HUES6 (cell line): ENCODE measurements at regions not wholly inside any gene's neighbourhood (a gene's known extent, or its start where the extent isn't known, plus 50 kb on each side); places are given as distances from the start of the nearest gene placed in this dataset.

Source experiments
- H3K27ac ChIP-seq: 2 replicates; pipeline ENCODE4 v1.7.0; 2013; ENCODE audit warnings: low read depth, mild to moderate bottlenecking, low read length, inconsistent platforms
- H3K27me3 ChIP-seq: 2 replicates; pipeline ENCODE4 v1.6.1; 2013; ENCODE audit warnings: low read length; ENCODE audit not compliant: control insufficient read depth, insufficient read depth
- H3K36me3 ChIP-seq: 2 replicates; pipeline ENCODE4 v1.6.1; 2013; ENCODE audit warnings: low read length; ENCODE audit not compliant: control insufficient read depth, insufficient read depth
- H3K4me1 ChIP-seq: 2 replicates; pipeline ENCODE4 v1.6.1; 2013; ENCODE audit warnings: low read length; ENCODE audit not compliant: control insufficient read depth, insufficient read depth
- H3K4me3 ChIP-seq: 2 replicates; pipeline ENCODE4 v1.5.1; 2013; ENCODE audit warnings: low read depth, low read length
- H3K9ac ChIP-seq: one replicate; pipeline ENCODE4 v1.6.1; 2013; ENCODE audit warnings: mild to moderate bottlenecking, low read length
- H3K9me3 ChIP-seq: 2 replicates; pipeline ENCODE4 v1.6.1; 2013; ENCODE audit warnings: low read depth, low read length; ENCODE audit not compliant: control insufficient read depth, insufficient read depth

DNA sequence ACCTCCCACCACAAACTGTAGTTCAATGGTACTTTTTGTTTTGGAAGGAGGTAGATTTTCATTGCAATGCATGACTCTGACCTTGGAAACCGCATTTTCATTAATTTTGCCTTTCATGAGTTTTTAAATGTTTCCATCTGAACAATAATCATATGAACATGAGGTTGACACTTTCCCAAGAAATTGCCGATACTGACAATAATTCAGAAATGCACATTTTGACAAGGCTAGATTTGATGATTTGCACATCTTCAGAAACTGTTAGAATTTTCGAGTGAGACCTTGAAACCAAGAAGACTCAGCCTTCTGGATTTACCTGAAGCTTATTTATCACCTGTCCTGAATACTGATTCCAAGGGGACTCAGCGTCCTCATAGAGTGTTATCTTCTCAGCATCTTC, 93.8 kb upstream of the NTRK2 start:
- Histone ChIP-seq H3K27ac (no peak overlapping the region), H3K27me3 (peaks cover 20% of the 10 kb centered on the region), H3K36me3 (no peaks in the 10 kb centered on the region)

GRCh38 chr9:84583866-84584265, 85.7 kb upstream of the NTRK2 start:
- Histone ChIP-seq H3K9ac (no peak overlapping the region), H3K27ac (no peak overlapping the region), H3K36me3 (no peaks in the 10 kb centered on the region), H3K9me3 (no peaks in the 10 kb centered on the region), H3K4me3 (no peak overlapping the region), H3K4me1 (no peaks in the 10 kb centered on the region), H3K27me3 (no peaks in the 10 kb centered on the region)

More for the DNA sequence above, 93.8 kb upstream of the NTRK2 start:
- Histone ChIP-seq H3K9ac (no peak overlapping the region), H3K4me3 (no peak overlapping the region), H3K4me1 (peaks cover 24% of the 10 kb centered on the region), H3K9me3 (no peaks in the 10 kb centered on the region)

DNA sequence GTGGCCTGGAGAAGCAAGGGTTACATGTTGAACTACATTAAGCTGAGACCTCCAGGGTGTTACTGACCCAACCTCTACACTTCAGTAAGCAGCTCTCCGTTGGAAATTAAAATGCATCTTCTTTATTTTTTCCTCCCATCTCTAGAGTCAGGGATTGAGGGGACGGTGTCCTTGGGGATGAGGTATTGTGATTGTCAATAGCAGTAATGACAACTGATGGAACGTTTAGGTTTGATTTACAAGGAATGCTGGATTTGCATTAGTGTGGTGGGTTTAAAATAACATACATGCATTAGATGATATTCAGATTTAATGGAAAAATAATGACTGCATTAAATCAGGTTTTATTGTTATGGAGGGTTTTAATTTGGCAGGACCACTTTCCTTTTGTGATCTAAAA, 82.9 kb upstream of the NTRK2 start:
- no peak overlapping the region for H3K4me3 ChIP-seq
- no peaks in the 10 kb centered on the region for H3K4me1 ChIP-seq
- H3K27ac ChIP-seq: no peak overlapping the region
- no peaks in the 10 kb centered on the region for H3K9me3 ChIP-seq
- no peaks in the 10 kb centered on the region for H3K36me3 ChIP-seq
- H3K27me3 ChIP-seq: no peaks in the 10 kb centered on the region
- H3K9ac ChIP-seq: no peak overlapping the region

DNA sequence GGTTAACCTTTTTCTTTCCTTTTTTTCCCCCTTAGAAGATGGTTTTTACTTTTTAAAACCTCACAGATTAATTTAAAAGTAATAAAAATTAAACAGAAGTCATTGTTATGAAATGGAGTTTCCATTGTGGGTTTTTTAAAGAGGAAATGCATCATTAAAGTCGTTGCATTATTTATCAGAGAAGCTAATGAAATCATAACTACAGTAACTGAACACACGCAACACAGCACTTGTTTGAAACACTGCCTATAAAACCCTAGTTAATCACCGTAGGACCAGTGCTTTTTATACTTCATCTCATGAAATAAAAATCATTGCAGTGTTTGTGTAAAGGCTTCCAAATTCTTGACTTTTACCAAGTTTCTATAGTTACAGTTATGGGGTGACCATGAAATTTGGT, 82.4 kb upstream of the NTRK2 start:
- H3K4me3 ChIP-seq: no peak overlapping the region
- H3K27me3 ChIP-seq: no peaks in the 10 kb centered on the region
- no peaks in the 10 kb centered on the region for H3K4me1 ChIP-seq
- H3K27ac ChIP-seq: no peak overlapping the region
- no peaks in the 10 kb centered on the region for H3K36me3 ChIP-seq
- H3K9me3 ChIP-seq: no peaks in the 10 kb centered on the region
- H3K9ac ChIP-seq: no peak overlapping the region

- Histone ChIP-seq H3K27me3 (no peaks in the 10 kb centered on the region), H3K27ac (no peak overlapping the region), H3K4me1 (no peaks in the 10 kb centered on the region), H3K36me3 (no peaks in the 10 kb centered on the region), H3K9ac (no peak overlapping the region), H3K9me3 (no peaks in the 10 kb centered on the region), H3K4me3 (no peak overlapping the region)
These were observed 80.0 kb upstream of the NTRK2 start for GRCh38 chr9:84589542-84589941.

- Histone ChIP-seq H3K9me3 (no peaks in the 10 kb centered on the region), H3K27me3 (no peaks in the 10 kb centered on the region; the same call in 1 of the 2 replicates), H3K27ac (no peak overlapping the region), H3K9ac (no peak overlapping the region), H3K4me3 (no peak overlapping the region), H3K36me3 (no peaks in the 10 kb centered on the region), H3K4me1 (no peaks in the 10 kb centered on the region)
These were observed 78.8 kb upstream of the NTRK2 start for GRCh38 chr9:84590706-84591105.

DNA sequence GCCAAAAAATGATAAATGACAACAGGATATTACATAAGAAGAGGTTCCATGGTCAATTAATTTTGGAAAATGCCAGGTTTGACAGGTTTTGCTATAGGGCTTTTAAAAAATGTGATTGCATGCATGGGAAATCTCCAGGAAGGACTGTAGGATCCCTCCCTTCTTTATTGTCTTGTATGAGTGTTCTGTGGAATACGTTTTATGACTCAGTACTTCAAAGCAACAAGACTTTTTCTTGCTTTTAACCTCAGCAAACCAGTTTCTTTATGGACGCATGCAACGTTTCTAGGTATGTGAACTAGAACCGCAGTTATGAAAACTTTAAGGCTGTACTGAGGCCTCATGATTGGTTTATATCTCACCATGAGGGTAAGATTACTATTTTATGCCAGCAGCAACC, 76.6 kb upstream of the NTRK2 start:
- Histone ChIP-seq H3K4me1 (no peaks in the 10 kb centered on the region), H3K27ac (no peak overlapping the region), H3K9me3 (no peaks in the 10 kb centered on the region), H3K4me3 (no peak overlapping the region), H3K27me3 (no peaks in the 10 kb centered on the region; the same call in 1 of the 2 replicates), H3K36me3 (no peaks in the 10 kb centered on the region), H3K9ac (no peak overlapping the region)

- H3K27me3 ChIP-seq: no peaks in the 10 kb centered on the region; the same call in 1 of the 2 replicates
- H3K4me1 ChIP-seq: no peaks in the 10 kb centered on the region
- H3K9me3 ChIP-seq: no peaks in the 10 kb centered on the region
- no peak overlapping the region for H3K9ac ChIP-seq
- H3K27ac ChIP-seq: no peak overlapping the region
- H3K36me3 ChIP-seq: no peaks in the 10 kb centered on the region
- H3K4me3 ChIP-seq: no peak overlapping the region
These were observed 76.2 kb upstream of the NTRK2 start for GRCh38 chr9:84593352-84593751.

GRCh38 chr9:84597131-84597530, 72.4 kb upstream of the NTRK2 start:
- no peak overlapping the region for H3K9ac ChIP-seq
- H3K4me3 ChIP-seq: no peak overlapping the region
- no peak overlapping the region for H3K27ac ChIP-seq
- no peaks in the 10 kb centered on the region for H3K9me3 ChIP-seq
- no peaks in the 10 kb centered on the region for H3K36me3 ChIP-seq
- no peaks in the 10 kb centered on the region; the same call in 1 of the 2 replicates for H3K27me3 ChIP-seq
- H3K4me1 ChIP-seq: no peaks in the 10 kb centered on the region

GRCh38 chr9:84598921-84599636, 70.5 kb upstream of the NTRK2 start:
- Histone ChIP-seq H3K27ac (no peak overlapping the region), H3K9ac (no peak overlapping the region), H3K4me1 (no peaks in the 10 kb centered on the region), H3K36me3 (no peaks in the 10 kb centered on the region), H3K4me3 (no peak overlapping the region), H3K27me3 (no peaks in the 10 kb centered on the region; the same call in 1 of the 2 replicates), H3K9me3 (no peaks in the 10 kb centered on the region)

GRCh38 chr9:84600739-84601138, 68.8 kb upstream of the NTRK2 start:
- Histone ChIP-seq H3K36me3 (no peaks in the 10 kb centered on the region), H3K27ac (no peak overlapping the region), H3K4me3 (no peak overlapping the region), H3K4me1 (no peaks in the 10 kb centered on the region), H3K9me3 (no peaks in the 10 kb centered on the region), H3K27me3 (no peaks in the 10 kb centered on the region), H3K9ac (no peak overlapping the region)
